ENCODE measurements at regions not wholly inside any gene's neighbourhood (a gene's known extent, or its start where the extent isn't known, plus 50 kb on each side); places are given as distances from the start of the nearest gene placed in this dataset.

GRCh38 chr20:60372275-60372674, 414.1 kb downstream of the CDH26 start:
- Histone ChIP-seq H3K36me3 (ENCODE audit: low read length) (no peaks in the 10 kb centered on the region), H3K9me3 (ENCODE audit: insufficient read depth, low read length) (no peaks in the 10 kb centered on the region), H3K9me2 (replicated peaks; ENCODE audit: insufficient read depth, low read length) (no peaks in the 10 kb centered on the region), H3K9ac (ENCODE audit: low read length) (no peak overlapping the region), H3K27me3 (ENCODE audit: low read length) (no peaks in the 10 kb centered on the region), H2AFZ (ENCODE audit: low read depth, low read length, severe bottlenecking) (no peak overlapping the region), H3F3A (ENCODE audit: insufficient read depth) (no peaks in the 10 kb centered on the region), H3K4me3 (ENCODE audit: insufficient read depth, low read length, poor library complexity, severe bottlenecking) (no peak overlapping the region), H3K79me2 (ENCODE audit: insufficient read depth, low read length) (no peaks in the 10 kb centered on the region), H3K27ac (ENCODE audit: low read depth, low read length) (no peak overlapping the region), H3K4me2 (ENCODE audit: low read depth, low read length, poor library complexity, severe bottlenecking) (no peak overlapping the region), H4K20me1 (ENCODE audit: low read depth, low read length) (no peaks in the 10 kb centered on the region)
- TF ChIP-seq CTCF (IDR thresholded peaks at IDR 0.05; ENCODE audit: insufficient read depth, low read length, poor library complexity, severe bottlenecking) (no peak), EZH2phosphoT487 (conservative IDR thresholded peaks at IDR 0.05; ENCODE audit: low read length) (no peak)

GRCh38 chr20:60372822-60373221, 414.6 kb downstream of the CDH26 start:
- Histone ChIP-seq H3K27ac (ENCODE audit: low read depth, low read length) (no peak overlapping the region), H3F3A (ENCODE audit: insufficient read depth) (no peaks in the 10 kb centered on the region)

GRCh38 chr20:60378620-60379019, 420.4 kb downstream of the CDH26 start:
- Histone ChIP-seq H3K9me3 (ENCODE audit: insufficient read depth, low read length) (no peaks in the 10 kb centered on the region), H3K9me2 (replicated peaks; ENCODE audit: insufficient read depth, low read length) (no peaks in the 10 kb centered on the region), H3K79me2 (ENCODE audit: insufficient read depth, low read length) (no peaks in the 10 kb centered on the region), H4K20me1 (ENCODE audit: low read depth, low read length) (no peaks in the 10 kb centered on the region), H3F3A (ENCODE audit: insufficient read depth) (no peaks in the 10 kb centered on the region), H3K4me3 (ENCODE audit: insufficient read depth, low read length, poor library complexity, severe bottlenecking) (no peak overlapping the region), H3K27ac (ENCODE audit: low read depth, low read length) (no peak overlapping the region), H3K4me2 (ENCODE audit: low read depth, low read length, poor library complexity, severe bottlenecking) (no peak overlapping the region), H3K27me3 (ENCODE audit: low read length) (no peaks in the 10 kb centered on the region; the same call in 1 of the 2 replicates), H3K36me3 (ENCODE audit: low read length) (no peaks in the 10 kb centered on the region), H2AFZ (ENCODE audit: low read depth, low read length, severe bottlenecking) (no peak overlapping the region), H3K9ac (ENCODE audit: low read length) (no peak overlapping the region)
- no peak for TF ChIP-seq EZH2phosphoT487 (conservative IDR thresholded peaks at IDR 0.05; ENCODE audit: low read length)
- TF ChIP-seq CTCF (IDR thresholded peaks at IDR 0.05; ENCODE audit: insufficient read depth, low read length, poor library complexity, severe bottlenecking) = no peak

More at GRCh38 chr20:60372822-60373221, 414.6 kb downstream of the CDH26 start:
- Histone ChIP-seq H3K9ac (ENCODE audit: low read length) (no peak overlapping the region), H3K4me2 (ENCODE audit: low read depth, low read length, poor library complexity, severe bottlenecking) (no peak overlapping the region), H3K79me2 (ENCODE audit: insufficient read depth, low read length) (no peaks in the 10 kb centered on the region), H3K36me3 (ENCODE audit: low read length) (no peaks in the 10 kb centered on the region), H3K9me3 (ENCODE audit: insufficient read depth, low read length) (no peaks in the 10 kb centered on the region), H2AFZ (ENCODE audit: low read depth, low read length, severe bottlenecking) (no peak overlapping the region), H3K27me3 (ENCODE audit: low read length) (no peaks in the 10 kb centered on the region), H3K9me2 (replicated peaks; ENCODE audit: insufficient read depth, low read length) (no peaks in the 10 kb centered on the region), H3K4me3 (ENCODE audit: insufficient read depth, low read length, poor library complexity, severe bottlenecking) (no peak overlapping the region), H4K20me1 (ENCODE audit: low read depth, low read length) (no peaks in the 10 kb centered on the region)
- TF ChIP-seq EZH2phosphoT487 (conservative IDR thresholded peaks at IDR 0.05; ENCODE audit: low read length) = no peak
- no peak for TF ChIP-seq CTCF (IDR thresholded peaks at IDR 0.05; ENCODE audit: insufficient read depth, low read length, poor library complexity, severe bottlenecking)
